ENCODE measurements at regions not wholly inside any gene's neighbourhood (a gene's known extent, or its start where the extent isn't known, plus 50 kb on each side); places are given as distances from the start of the nearest gene placed in this dataset.

- DNase-seq = no peak
These were observed 80.0 kb downstream of the CENPW start for GRCh38 chr6:126419901-126420300.

DNA sequence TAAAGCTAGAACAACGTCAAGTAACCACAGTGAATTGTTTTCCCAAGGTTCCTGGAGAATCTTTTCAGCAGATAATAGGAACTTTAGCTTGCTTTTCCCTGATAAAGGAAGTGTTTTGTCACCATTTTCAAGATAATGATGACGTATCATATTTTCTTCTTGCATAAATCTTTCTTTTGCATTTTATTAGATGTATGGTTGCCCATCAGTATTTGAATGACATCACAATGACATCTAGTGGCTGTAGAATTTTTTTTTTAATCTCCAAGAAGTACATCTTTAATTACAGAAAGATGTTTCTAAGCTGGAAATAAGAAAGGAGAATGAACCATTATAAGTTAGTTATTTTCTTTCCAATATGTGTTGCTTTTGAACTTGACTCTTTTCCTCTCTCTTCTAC is 83.0 kb downstream of the CENPW start:
- DNase-seq = no peak

GRCh38 chr6:126427713-126428112 is 87.8 kb downstream of the CENPW start:
- no peak for DNase-seq

- no peak for DNase-seq
These were observed 90.0 kb downstream of the CENPW start for GRCh38 chr6:126429866-126430265.

- DNase-seq = no peak
These were observed 92.6 kb downstream of the CENPW start for GRCh38 chr6:126432564-126432963.

DNA sequence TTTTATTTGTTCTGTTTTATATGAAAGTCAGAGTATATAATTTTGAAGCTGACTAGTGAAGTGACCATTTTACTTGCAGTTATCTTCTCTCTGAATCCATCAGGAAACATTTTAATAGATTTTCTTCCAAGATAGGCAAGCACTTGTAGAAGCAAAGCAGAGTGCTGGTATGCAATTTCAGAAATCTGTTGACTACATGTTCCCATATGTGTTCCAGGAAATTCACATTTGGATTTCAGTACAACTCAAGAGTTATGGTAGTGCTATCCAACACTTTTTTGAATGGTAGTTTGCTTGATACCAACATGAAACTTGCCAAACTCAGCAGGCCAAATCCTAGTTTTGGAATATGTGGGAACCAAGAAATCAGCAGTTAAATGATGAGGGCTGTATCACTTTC is 94.0 kb downstream of the CENPW start:
- DNase-seq = no peak

DNA sequence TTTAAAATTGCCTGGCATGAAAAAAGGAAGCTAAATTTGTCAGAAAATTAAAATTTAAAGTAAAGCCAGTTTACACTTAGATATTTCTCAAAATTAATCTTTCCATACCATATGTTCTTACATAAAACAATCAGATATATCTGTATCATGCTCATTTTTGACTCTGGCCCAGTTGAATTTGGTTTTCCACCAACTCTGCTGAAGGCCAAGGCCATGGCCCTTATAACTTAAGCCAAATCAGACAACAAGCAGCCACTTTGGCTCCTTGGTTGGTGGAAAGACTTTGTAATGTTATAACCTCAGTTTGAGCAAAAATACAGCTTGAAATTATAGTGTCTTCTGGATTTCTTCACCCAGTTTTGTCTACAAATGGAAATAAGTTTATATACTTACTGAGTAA is 97.3 kb downstream of the CENPW start:
- DNase-seq = no peak

DNA sequence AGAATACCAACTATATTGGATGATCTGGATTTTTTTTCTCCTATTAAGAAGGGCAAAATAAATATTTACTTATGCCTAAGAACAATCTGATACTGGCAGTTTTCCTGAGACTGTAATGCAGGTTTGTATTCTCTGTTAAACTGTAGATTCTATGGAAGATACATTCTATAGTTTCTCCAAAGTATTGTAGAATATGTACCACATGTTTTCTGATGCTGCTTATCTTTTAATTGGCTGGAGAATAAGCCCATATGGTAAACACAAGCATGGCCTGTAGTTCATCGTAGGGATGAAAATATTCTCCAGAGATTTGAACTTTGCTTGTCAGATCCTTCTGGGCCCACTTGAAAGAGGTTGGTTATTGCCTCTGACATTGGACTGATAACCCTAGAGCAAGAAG is 99.1 kb downstream of the CENPW start:
- no peak for DNase-seq

DNA sequence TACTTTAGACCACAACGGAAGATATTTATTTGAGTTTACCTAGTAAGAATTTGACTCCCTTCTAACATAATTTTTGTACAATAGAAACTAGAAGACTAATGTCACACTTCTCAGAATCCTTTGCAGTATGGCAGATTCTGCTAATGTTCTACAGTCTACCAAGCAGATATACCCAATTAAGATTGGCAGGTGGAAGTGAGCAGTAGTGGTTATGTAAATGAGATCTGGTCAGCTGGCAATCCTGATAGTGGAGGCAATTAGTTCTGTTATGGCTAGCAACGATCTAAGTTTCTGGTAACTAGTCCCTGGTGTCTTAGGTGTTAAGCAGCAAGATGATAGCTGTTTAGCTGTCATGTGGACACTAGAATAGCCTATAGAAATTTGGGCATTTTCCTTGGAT is 101.0 kb downstream of the CENPW start:
- no peak for DNase-seq

GRCh38 chr6:126444659-126445273 is 104.9 kb downstream of the CENPW start:
- no peak for DNase-seq

DNA sequence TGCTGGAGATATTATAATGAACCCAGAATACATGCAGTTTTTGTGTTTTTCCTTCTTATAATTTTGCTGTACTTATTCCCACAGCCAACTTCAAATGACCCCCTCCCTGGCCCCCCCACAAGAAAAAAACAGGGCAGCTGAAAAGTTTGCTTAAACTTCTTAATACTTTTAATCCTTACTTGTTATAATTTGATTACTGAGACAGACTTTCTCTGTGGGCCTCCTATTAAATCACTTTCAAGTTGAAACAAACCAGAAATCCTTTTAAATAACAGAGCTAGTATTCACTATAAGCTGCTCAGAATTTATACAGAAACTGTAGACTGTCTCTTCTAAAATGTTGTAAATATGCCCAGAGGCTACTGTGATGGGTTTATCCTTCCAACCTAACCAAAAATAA is 106.3 kb downstream of the CENPW start:
- DNase-seq = no peak

DNA sequence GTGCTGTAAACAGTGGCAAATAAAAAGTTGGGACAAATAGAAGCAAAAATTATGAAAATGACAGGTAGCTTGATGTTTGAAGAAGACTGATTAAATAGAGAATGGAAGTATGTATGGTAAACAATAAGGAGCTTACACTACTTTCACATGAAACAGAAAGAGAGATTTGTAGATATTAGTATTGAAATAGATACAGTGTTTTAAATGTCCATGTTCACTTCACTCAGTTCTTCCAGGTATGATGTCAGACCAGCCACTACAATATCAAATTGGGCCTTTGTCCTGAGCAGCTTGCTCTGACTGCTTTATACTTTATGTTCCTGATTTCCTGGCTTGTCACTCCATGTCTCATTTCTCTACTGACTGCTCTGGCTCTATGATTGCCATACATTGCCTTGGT is 107.5 kb downstream of the CENPW start:
- no peak for DNase-seq

DNA sequence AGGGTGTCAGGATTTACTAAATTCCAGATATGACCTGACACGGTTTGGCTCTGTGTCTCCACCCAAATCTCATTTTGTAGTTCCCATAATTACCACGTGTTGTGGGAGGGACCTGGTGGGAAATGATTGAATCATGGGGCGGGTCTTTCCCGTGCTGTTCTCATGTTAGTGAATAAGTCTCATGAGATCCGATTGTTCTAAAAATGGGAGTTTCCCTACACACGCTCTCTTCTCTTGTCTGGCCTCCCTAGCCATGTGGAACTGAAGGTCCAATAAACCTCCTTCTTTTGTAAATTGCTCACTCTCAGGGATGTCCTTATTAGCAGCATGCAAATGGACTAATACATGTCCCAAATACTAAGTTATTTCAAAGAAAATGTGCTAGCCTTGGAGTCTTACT is 121.1 kb downstream of the CENPW start:
- no peak for DNase-seq

GRCh38 chr6:126464245-126464644 is 124.3 kb downstream of the CENPW start:
- DNase-seq = no peak

GRCh38 chr6:126475449-126475848 is 135.5 kb downstream of the CENPW start:
- no peak for DNase-seq

DNA sequence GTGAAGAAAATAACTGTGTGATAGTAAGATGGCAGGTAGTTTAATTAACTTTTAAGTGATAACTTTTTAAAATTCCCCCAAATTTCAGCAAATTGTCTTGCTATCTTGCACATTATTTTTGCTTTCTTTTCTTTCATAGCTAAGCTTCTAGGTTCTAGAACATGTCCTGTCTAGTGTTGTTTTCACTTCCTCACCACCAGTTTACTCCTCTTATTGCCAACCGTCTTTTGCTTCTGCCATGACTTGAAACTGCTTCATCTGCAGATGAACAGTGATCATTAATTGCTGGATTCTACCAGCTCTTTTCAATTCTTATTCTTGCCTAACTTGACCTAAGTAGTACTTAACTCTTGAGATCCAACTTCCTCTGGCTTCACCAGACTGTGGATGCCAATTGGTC is 137.8 kb downstream of the CENPW start:
- no peak for DNase-seq

- DNase-seq = no peak
These were observed 140.4 kb downstream of the CENPW start for GRCh38 chr6:126480268-126480667.

GRCh38 chr6:126481319-126481718 is 141.4 kb downstream of the CENPW start:
- no peak for DNase-seq

- no peak for DNase-seq
These were observed 164.9 kb downstream of the CENPW start for GRCh38 chr6:126504792-126505191.

GRCh38 chr6:126513198-126513597 is 173.3 kb downstream of the CENPW start:
- DNase-seq = no peak

GRCh38 chr6:126516411-126516810 is 176.5 kb downstream of the CENPW start:
- DNase-seq = no peak

GRCh38 chr6:126524811-126525326 is 185.0 kb downstream of the CENPW start:
- no peak for DNase-seq

GRCh38 chr6:126526547-126526946 is 186.6 kb downstream of the CENPW start:
- DNase-seq = no peak

- no peak for DNase-seq
These were observed 187.2 kb downstream of the CENPW start for GRCh38 chr6:126526996-126527606.
